ENCODE measurements at regions not wholly inside any gene's neighbourhood (a gene's known extent, or its start where the extent isn't known, plus 50 kb on each side); places are given as distances from the start of the nearest gene placed in this dataset.

GRCh38 chr3:18044971-18045880, 302.8 kb upstream of the TBC1D5 start (continued):
- no peak for TF ChIP-seq EP300 (IDR thresholded peaks at IDR 0.05; ENCODE audit: borderline replicate concordance in 1 of 2, low read depth in 1 of 2, low read length in 1 of 2)

- no peaks in the 10 kb centered on the region for H3K9me2 ChIP-seq
- no peak overlapping the region for H2AFZ ChIP-seq (ENCODE audit: low read depth)
- H3K79me2 ChIP-seq (ENCODE audit: insufficient read depth): no peaks in the 10 kb centered on the region
- no peak overlapping the region for H3K9ac ChIP-seq
- H4K20me1 ChIP-seq (ENCODE audit: insufficient read depth): no peaks in the 10 kb centered on the region
- H3K27me3 ChIP-seq (ENCODE audit: insufficient read depth): no peaks in the 10 kb centered on the region
- no peak for DNase-seq
- POLR2A ChIA-PET: no interaction called here
- no peaks in the 10 kb centered on the region for H3K36me3 ChIP-seq (replicated peaks in 1 of 2; ENCODE audit: control insufficient read depth in 1 of 2, insufficient read depth in 2 of 2, low read length in 1 of 2)
- WGBS (ENCODE audit: low lambda C conversion rate): 37% methylated on average over 2 of the region's 2 CpGs
- H3K4me2 ChIP-seq: no peak overlapping the region
- no peaks in the 10 kb centered on the region for H3K4me1 ChIP-seq (ENCODE audit: control insufficient read depth in 1 of 2, insufficient read depth in 2 of 2, low read depth in 1 of 2, low read length in 1 of 2)
- H3K9me3 ChIP-seq: no peaks in the 10 kb centered on the region
- H3F3A ChIP-seq (replicated peaks; ENCODE audit: insufficient read depth): no peaks in the 10 kb centered on the region
- H3K27ac ChIP-seq (ENCODE audit: low read depth in 2 of 2, low read length in 1 of 2): no peak overlapping the region
- CTCF ChIA-PET: no interaction called here
- no peak for TF ChIP-seq RXRA (IDR thresholded peaks at IDR 0.05; ENCODE audit: borderline replicate concordance, low read depth)
- no peak for TF ChIP-seq RAD21 (IDR thresholded peaks at IDR 0.05; ENCODE audit: low read length)
- TF ChIP-seq SMC3 (IDR thresholded peaks at IDR 0.05; ENCODE audit: low read depth, low read length): no peak
- H3K4me3 ChIP-seq (ENCODE audit: low read depth in 2 of 2, low read length in 1 of 2): no peak overlapping the region
Observed at GRCh38 chr3:18044191-18044590, 301.8 kb upstream of the TBC1D5 start.

- TF ChIP-seq USF2 (IDR thresholded peaks at IDR 0.05; ENCODE audit: borderline replicate concordance, low read depth, low read length): no peak
- no peak for TF ChIP-seq RFX5 (IDR thresholded peaks at IDR 0.05; ENCODE audit: low read length)
- no peak for TF ChIP-seq ELF1 (IDR thresholded peaks at IDR 0.05)
- TF ChIP-seq, protein P1, sequence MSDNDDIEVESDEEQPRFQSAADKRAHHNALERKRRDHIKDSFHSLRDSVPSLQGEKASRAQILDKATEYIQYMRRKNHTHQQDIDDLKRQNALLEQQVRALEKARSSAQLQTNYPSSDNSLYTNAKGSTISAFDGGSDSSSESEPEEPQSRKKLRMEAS (IDR thresholded peaks at IDR 0.05; ENCODE audit: low read depth): no peak
- TF ChIP-seq TEAD4 (IDR thresholded peaks at IDR 0.05; ENCODE audit: borderline replicate concordance, insufficient read depth): no peak
- TF ChIP-seq TAF1 (IDR thresholded peaks at IDR 0.05; ENCODE audit: borderline replicate concordance, low read depth, low read length): no peak
- TF ChIP-seq CHD2 (IDR thresholded peaks at IDR 0.05; ENCODE audit: low read length, partially characterized antibody): no peak
- no peak for TF ChIP-seq EP300 (IDR thresholded peaks at IDR 0.05; ENCODE audit: borderline replicate concordance in 1 of 2, low read depth in 1 of 2, low read length in 1 of 2)
- TF ChIP-seq, protein P2, sequence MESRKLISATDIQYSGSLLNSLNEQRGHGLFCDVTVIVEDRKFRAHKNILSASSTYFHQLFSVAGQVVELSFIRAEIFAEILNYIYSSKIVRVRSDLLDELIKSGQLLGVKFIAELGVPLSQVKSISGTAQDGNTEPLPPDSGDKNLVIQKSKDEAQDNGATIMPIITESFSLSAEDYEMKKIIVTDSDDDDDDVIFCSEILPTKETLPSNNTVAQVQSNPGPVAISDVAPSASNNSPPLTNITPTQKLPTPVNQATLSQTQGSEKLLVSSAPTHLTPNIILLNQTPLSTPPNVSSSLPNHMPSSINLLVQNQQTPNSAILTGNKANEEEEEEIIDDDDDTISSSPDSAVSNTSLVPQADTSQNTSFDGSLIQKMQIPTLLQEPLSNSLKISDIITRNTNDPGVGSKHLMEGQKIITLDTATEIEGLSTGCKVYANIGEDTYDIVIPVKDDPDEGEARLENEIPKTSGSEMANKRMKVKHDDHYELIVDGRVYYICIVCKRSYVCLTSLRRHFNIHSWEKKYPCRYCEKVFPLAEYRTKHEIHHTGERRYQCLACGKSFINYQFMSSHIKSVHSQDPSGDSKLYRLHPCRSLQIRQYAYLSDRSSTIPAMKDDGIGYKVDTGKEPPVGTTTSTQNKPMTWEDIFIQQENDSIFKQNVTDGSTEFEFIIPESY (IDR thresholded peaks at IDR 0.05; ENCODE audit: borderline replicate concordance, low read depth): no peak
- no peak for TF ChIP-seq USF1 (IDR thresholded peaks at IDR 0.05; ENCODE audit: borderline replicate concordance, low read depth)
- TF ChIP-seq MEF2A (IDR thresholded peaks at IDR 0.05; ENCODE audit: borderline replicate concordance, low read depth): no peak
- TF ChIP-seq GABPA (IDR thresholded peaks at IDR 0.05; ENCODE audit: low read depth): no peak
- TF ChIP-seq FOSL2 (IDR thresholded peaks at IDR 0.05; ENCODE audit: borderline replicate concordance, low read depth): no peak
- TF ChIP-seq TCF12 (IDR thresholded peaks at IDR 0.05): no peak
- H3K27me3 ChIP-seq (ENCODE audit: insufficient read depth): no peaks in the 10 kb centered on the region
- H3F3A ChIP-seq (replicated peaks; ENCODE audit: insufficient read depth): no peaks in the 10 kb centered on the region
- no peaks in the 10 kb centered on the region for H3K9me3 ChIP-seq
- H3K4me2 ChIP-seq: no peak overlapping the region
- H3K36me3 ChIP-seq (replicated peaks in 1 of 2; ENCODE audit: control insufficient read depth in 1 of 2, insufficient read depth in 2 of 2, low read length in 1 of 2): no peaks in the 10 kb centered on the region
- no peaks in the 10 kb centered on the region for H3K79me2 ChIP-seq (ENCODE audit: insufficient read depth)
- POLR2A ChIA-PET: interaction anchor here (0.7 kb wide), 1 partner anchor 708 kb away, joined by 5 read pairs; no protein-coding TSS in a partner anchor
- H3K27ac ChIP-seq (ENCODE audit: low read depth in 2 of 2, low read length in 1 of 2): no peak overlapping the region
- no peaks in the 10 kb centered on the region for H3K4me1 ChIP-seq (ENCODE audit: control insufficient read depth in 1 of 2, insufficient read depth in 2 of 2, low read depth in 1 of 2, low read length in 1 of 2)
- H2AFZ ChIP-seq (ENCODE audit: low read depth): no peak overlapping the region
- no peak overlapping the region for H3K4me3 ChIP-seq (ENCODE audit: low read depth in 2 of 2, low read length in 1 of 2)
- WGBS (ENCODE audit: low lambda C conversion rate): 20% methylated on average over 1 of the region's 1 CpG
- CTCF ChIA-PET: interaction anchor here (1.0 kb wide), 1 partner anchor 12 kb away, joined by 3 read pairs; no protein-coding TSS in a partner anchor
- H3K9ac ChIP-seq: no peak overlapping the region
- no peaks in the 10 kb centered on the region for H3K9me2 ChIP-seq
- no peaks in the 10 kb centered on the region for H4K20me1 ChIP-seq (ENCODE audit: insufficient read depth)
- no peak for DNase-seq
Observed at GRCh38 chr3:18036450-18036815, 294.0 kb upstream of the TBC1D5 start.

All from SK-N-SH (cell line).